ENCODE measurements at regions not wholly inside any gene's neighbourhood (a gene's known extent, or its start where the extent isn't known, plus 50 kb on each side); places are given as distances from the start of the nearest gene placed in this dataset.

GRCh38 chr3:170790647-170791046 lies 79.3 kb downstream of the RPL22L1 start:
- TF ChIP-seq CTCF (tag by site-specific recombination; IDR thresholded peaks at IDR 0.05) (no peak), ZBTB7A (tag by site-specific recombination; IDR thresholded peaks at IDR 0.05; ENCODE audit: low read depth) (no peak), TRIM28 (IDR thresholded peaks at IDR 0.05; ENCODE audit: borderline replicate concordance, low read length) (no peak), ZNF623 (tag by site-specific recombination; IDR thresholded peaks at IDR 0.05) (no peak), ZIC2 (tag by site-specific recombination; IDR thresholded peaks at IDR 0.05) (no peak), ZEB2 (tag by site-specific recombination; IDR thresholded peaks at IDR 0.05) (no peak), ZSCAN23 (tag by site-specific recombination; IDR thresholded peaks at IDR 0.05) (no peak), ZNF23 (tag by site-specific recombination; IDR thresholded peaks at IDR 0.05; ENCODE audit: borderline replicate concordance) (no peak), YY1 (tag by site-specific recombination; IDR thresholded peaks at IDR 0.05) (no peak), ZNF629 (tag by site-specific recombination; IDR thresholded peaks at IDR 0.05) (no peak)

All from HEK293 (cell line).